HEK293 (cell line): ENCODE measurements at regions not wholly inside any gene's neighbourhood (a gene's known extent, or its start where the extent isn't known, plus 50 kb on each side); places are given as distances from the start of the nearest gene placed in this dataset.

ENCODE experiments used
- CTCF ChIA-PET: fragments of 350-600 bp; formaldehyde crosslinking; extraction: SDS; loops from one replicate; lab custom pipeline; 2021; ENCODE audit warnings: antibody characterized with exemption; lab: Yijun Ruan, JAX
- POLR2A ChIA-PET: fragments of 300-600 bp; formaldehyde crosslinking; extraction: SDS; loops from one replicate; lab custom pipeline; 2020; ENCODE audit warnings: antibody characterized with exemption, inconsistent platforms; lab: Yijun Ruan, JAX
- H3K27ac ChIP-seq: fragments of 200-500 bp; sonication (Bioruptor generic); 2 replicates; pipeline ENCODE4 v1.5.1; 2014; ENCODE audit warnings: low read depth, low read length, control low read depth, inconsistent platforms; ENCODE audit errors: extremely low read depth
- H3K36me3 ChIP-seq, 2 experiments: fragments of 200-500 bp in 1 of 2; sonication (Bioruptor generic) in 1 of 2; 1 replicate in 1 of 2; 2 replicates in 1 of 2; pipeline ENCODE4 v1.5.1; 2014 to 2017; ENCODE audit warnings: inconsistent platforms in 2 of 2, low read length in 2 of 2; ENCODE audit not compliant: control insufficient read depth in 2 of 2, insufficient read depth in 1 of 2
- H3K4me1 ChIP-seq: fragments of 200-500 bp; sonication (Bioruptor generic); 2 replicates; pipeline ENCODE4 v1.5.1; 2014; ENCODE audit warnings: mild to moderate bottlenecking, low read length, inconsistent platforms; ENCODE audit not compliant: control insufficient read depth, insufficient read depth
- H3K4me3 ChIP-seq: 2 replicates; pipeline ENCODE4 v1.5.1; 2011; ENCODE audit warnings: low read depth, mild to moderate bottlenecking, control low read depth, low read length, moderate library complexity
- H3K9me3 ChIP-seq: fragments of 200-500 bp; sonication (Bioruptor generic); 2 replicates; pipeline ENCODE4 v1.5.1; 2014; ENCODE audit warnings: low read depth, low read length, inconsistent platforms; ENCODE audit not compliant: control insufficient read depth, insufficient read depth
- HOXA7 ChIP-seq: sonication (generic); formaldehyde crosslinking; IDR thresholded peaks from 2 replicates; pipeline ENCODE4 v1.8.1; 2022; ENCODE audit warnings: missing genetic modification reagents, borderline replicate concordance
- HOXD13 ChIP-seq: sonication (generic); formaldehyde crosslinking; IDR thresholded peaks from 2 replicates; pipeline ENCODE4 v1.8.0; 2022; ENCODE audit warnings: missing genetic modification reagents, borderline replicate concordance
- MEIS1 ChIP-seq: sonication (generic); formaldehyde crosslinking; IDR thresholded peaks from 2 replicates; pipeline ENCODE4 v1.8.1; 2022; ENCODE audit warnings: missing genetic modification reagents, mild to moderate bottlenecking, borderline replicate concordance
- MYNN ChIP-seq: fragments of 450-650 bp; formaldehyde crosslinking; IDR thresholded peaks from 2 replicates; pipeline ENCODE4 v1.5.1; 2016; ENCODE audit warnings: missing biosample characterization, missing genetic modification characterization, borderline replicate concordance
- MZF1 ChIP-seq: fragments of 450-650 bp; formaldehyde crosslinking; IDR thresholded peaks from 2 replicates; pipeline ENCODE4 v1.5.1; 2017; ENCODE audit warnings: missing biosample characterization, missing genetic modification characterization, borderline replicate concordance
- SALL2 ChIP-seq: fragments of 450-650 bp; formaldehyde crosslinking; IDR thresholded peaks from 2 replicates; pipeline ENCODE4 v1.5.0; 2017; ENCODE audit warnings: missing biosample characterization, mild to moderate bottlenecking, missing genetic modification characterization, borderline replicate concordance
- ZBTB21 ChIP-seq: fragments of 450-650 bp; formaldehyde crosslinking; IDR thresholded peaks from 2 replicates; pipeline ENCODE4 v1.5.1; 2017; ENCODE audit warnings: missing biosample characterization, missing genetic modification characterization
- ZBTB48 ChIP-seq: fragments of 450-650 bp; formaldehyde crosslinking; IDR thresholded peaks from 2 replicates; pipeline ENCODE4 v1.5.1; 2016; ENCODE audit warnings: missing biosample characterization, missing genetic modification characterization
- ZFP41 ChIP-seq: fragments of 450-650 bp; formaldehyde crosslinking; IDR thresholded peaks from 2 replicates; pipeline ENCODE4 v1.5.1; 2016; ENCODE audit warnings: missing biosample characterization, missing genetic modification characterization, borderline replicate concordance
- ZFP69B ChIP-seq: fragments of 450-650 bp; formaldehyde crosslinking; IDR thresholded peaks from 2 replicates; pipeline ENCODE4 v1.5.1; 2016; ENCODE audit warnings: missing biosample characterization, missing genetic modification characterization
- ZNF133 ChIP-seq: fragments of 450-650 bp; formaldehyde crosslinking; IDR thresholded peaks from 2 replicates; pipeline ENCODE4 v1.5.1; 2016; ENCODE audit warnings: missing biosample characterization, missing genetic modification characterization
- ZNF140 ChIP-seq: fragments of 450-650 bp; formaldehyde crosslinking; IDR thresholded peaks from 2 replicates; pipeline ENCODE4 v1.5.1; 2016; ENCODE audit warnings: missing biosample characterization, missing genetic modification characterization
- ZNF223 ChIP-seq: fragments of 450-650 bp; formaldehyde crosslinking; IDR thresholded peaks from 2 replicates; pipeline ENCODE4 v1.5.1; 2016; ENCODE audit warnings: missing biosample characterization, missing genetic modification characterization
- ZNF24 ChIP-seq: fragments of 450-650 bp; formaldehyde crosslinking; IDR thresholded peaks from 2 replicates; pipeline ENCODE4 v1.5.1; 2016; ENCODE audit warnings: missing biosample characterization, missing genetic modification characterization
- ZNF311 ChIP-seq: fragments of 450-650 bp; formaldehyde crosslinking; IDR thresholded peaks from 2 replicates; pipeline ENCODE4 v1.5.1; 2017; ENCODE audit warnings: missing biosample characterization, missing genetic modification characterization, borderline replicate concordance
- ZNF362 ChIP-seq: fragments of 450-650 bp; formaldehyde crosslinking; IDR thresholded peaks from 2 replicates; pipeline ENCODE4 v1.5.1; 2016; ENCODE audit warnings: missing biosample characterization, missing genetic modification characterization
- ZNF416 ChIP-seq: fragments of 450-650 bp; formaldehyde crosslinking; IDR thresholded peaks from 2 replicates; pipeline ENCODE4 v1.5.1; 2016; ENCODE audit warnings: missing biosample characterization, missing genetic modification characterization
- ZNF423 ChIP-seq: fragments of 450-650 bp; formaldehyde crosslinking; IDR thresholded peaks from 2 replicates; pipeline ENCODE4 v1.5.1; 2016; ENCODE audit warnings: missing biosample characterization, missing genetic modification characterization
- ZNF433 ChIP-seq: fragments of 450-650 bp; formaldehyde crosslinking; IDR thresholded peaks from 2 replicates; pipeline ENCODE4 v1.5.1; 2016; ENCODE audit warnings: missing biosample characterization, missing genetic modification characterization, low read depth
- ZNF529 ChIP-seq: fragments of 450-650 bp; formaldehyde crosslinking; IDR thresholded peaks from 2 replicates; pipeline ENCODE4 v1.5.1; 2017; ENCODE audit warnings: missing genetic modification characterization, missing biosample characterization; ENCODE audit not compliant: insufficient replicate concordance
- ZNF530 ChIP-seq: fragments of 450-650 bp; formaldehyde crosslinking; IDR thresholded peaks from 2 replicates; pipeline ENCODE4 v1.5.1; 2016; ENCODE audit warnings: low read depth, missing biosample characterization, missing genetic modification characterization
- ZNF621 ChIP-seq: fragments of 450-650 bp; formaldehyde crosslinking; IDR thresholded peaks from 2 replicates; pipeline ENCODE4 v1.5.1; 2017; ENCODE audit warnings: missing biosample characterization, missing genetic modification characterization
- ZNF639 ChIP-seq: fragments of 450-650 bp; formaldehyde crosslinking; IDR thresholded peaks from 2 replicates; pipeline ENCODE4 v1.5.1; 2016; ENCODE audit warnings: missing biosample characterization, missing genetic modification characterization
- ZNF654 ChIP-seq: fragments of 450-650 bp; formaldehyde crosslinking; IDR thresholded peaks from 2 replicates; pipeline ENCODE4 v1.5.1; 2016; ENCODE audit warnings: low read depth, missing biosample characterization, missing genetic modification characterization
- ZNF660 ChIP-seq: fragments of 450-650 bp; IDR thresholded peaks from 2 replicates; pipeline ENCODE4 v1.5.1; 2018; ENCODE audit warnings: missing biosample characterization, mild to moderate bottlenecking, missing genetic modification characterization
- ZNF664 ChIP-seq: fragments of 450-650 bp; formaldehyde crosslinking; IDR thresholded peaks from 2 replicates; pipeline ENCODE4 v1.5.1; 2016; ENCODE audit warnings: missing biosample characterization, missing genetic modification characterization
- ZNF777 ChIP-seq: fragments of 450-650 bp; formaldehyde crosslinking; IDR thresholded peaks from 2 replicates; pipeline ENCODE4 v1.5.1; 2017; ENCODE audit warnings: missing biosample characterization, missing genetic modification characterization, borderline replicate concordance
- TF ChIP-seq, protein P1 (sequence below): fragments of 450-650 bp; formaldehyde crosslinking; IDR thresholded peaks from 2 replicates; pipeline ENCODE4 v1.5.1; 2016; ENCODE audit warnings: missing biosample characterization, missing genetic modification characterization
- TF ChIP-seq, protein P2 (sequence below): fragments of 450-650 bp; formaldehyde crosslinking; IDR thresholded peaks from 2 replicates; pipeline ENCODE4 v1.5.1; 2016; ENCODE audit warnings: missing biosample characterization, missing genetic modification characterization

DNA sequence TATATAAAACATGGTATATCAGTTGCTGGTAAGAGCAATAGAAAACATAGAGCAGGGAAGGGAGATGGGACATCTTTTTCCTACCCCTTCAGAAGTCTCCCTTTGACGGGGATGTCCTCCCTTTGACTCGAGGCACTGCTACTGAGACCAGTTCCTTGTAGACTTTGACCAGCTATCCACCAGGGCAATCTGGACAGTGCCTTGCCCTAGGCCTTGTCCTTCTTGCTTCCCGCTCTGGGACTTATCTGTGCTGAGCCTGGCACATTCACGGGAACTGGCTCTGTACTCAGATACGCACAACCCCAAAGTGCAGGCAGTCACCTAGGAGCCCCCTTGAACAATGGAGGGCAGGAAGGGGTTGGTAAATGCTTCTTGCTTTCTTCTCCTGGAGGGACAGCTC, 116.6 kb upstream of the ANKH start:
- TF ChIP-seq ZNF223 (tag by site-specific recombination) (no peak), ZNF654 (no peak), ZNF530 (tag by site-specific recombination) (no peak), ZNF140 (no peak), ZNF660 (tag by site-specific recombination) (no peak), ZNF423 (tag by site-specific recombination) (no peak), ZNF416 (tag by site-specific recombination) (no peak), SALL2 (tag by site-specific recombination) (no peak)
- TF ChIP-seq, protein P1, sequence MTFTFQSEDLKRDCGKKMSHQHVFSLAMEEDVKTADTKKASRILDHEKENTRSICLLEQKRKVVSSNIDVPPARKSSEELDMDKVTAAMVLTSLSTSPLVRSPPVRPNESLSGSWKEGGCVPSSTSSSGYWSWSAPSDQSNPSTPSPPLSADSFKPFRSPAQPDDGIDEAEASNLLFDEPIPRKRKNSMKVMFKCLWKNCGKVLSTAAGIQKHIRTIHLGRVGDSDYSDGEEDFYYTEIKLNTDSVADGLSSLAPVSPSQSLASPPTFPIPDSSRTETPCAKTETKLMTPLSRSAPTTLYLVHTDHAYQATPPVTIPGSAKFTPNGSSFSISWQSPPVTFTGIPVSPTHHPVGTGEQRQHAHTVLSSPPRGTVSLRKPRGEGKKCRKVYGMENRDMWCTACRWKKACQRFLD: no peak
- TF ChIP-seq, protein P2, sequence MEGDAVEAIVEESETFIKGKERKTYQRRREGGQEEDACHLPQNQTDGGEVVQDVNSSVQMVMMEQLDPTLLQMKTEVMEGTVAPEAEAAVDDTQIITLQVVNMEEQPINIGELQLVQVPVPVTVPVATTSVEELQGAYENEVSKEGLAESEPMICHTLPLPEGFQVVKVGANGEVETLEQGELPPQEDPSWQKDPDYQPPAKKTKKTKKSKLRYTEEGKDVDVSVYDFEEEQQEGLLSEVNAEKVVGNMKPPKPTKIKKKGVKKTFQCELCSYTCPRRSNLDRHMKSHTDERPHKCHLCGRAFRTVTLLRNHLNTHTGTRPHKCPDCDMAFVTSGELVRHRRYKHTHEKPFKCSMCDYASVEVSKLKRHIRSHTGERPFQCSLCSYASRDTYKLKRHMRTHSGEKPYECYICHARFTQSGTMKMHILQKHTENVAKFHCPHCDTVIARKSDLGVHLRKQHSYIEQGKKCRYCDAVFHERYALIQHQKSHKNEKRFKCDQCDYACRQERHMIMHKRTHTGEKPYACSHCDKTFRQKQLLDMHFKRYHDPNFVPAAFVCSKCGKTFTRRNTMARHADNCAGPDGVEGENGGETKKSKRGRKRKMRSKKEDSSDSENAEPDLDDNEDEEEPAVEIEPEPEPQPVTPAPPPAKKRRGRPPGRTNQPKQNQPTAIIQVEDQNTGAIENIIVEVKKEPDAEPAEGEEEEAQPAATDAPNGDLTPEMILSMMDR: no peak
- ChIA-PET POLR2A (no interaction called here), CTCF (interaction anchor here (0.6 to 0.7 kb wide), 2 partner anchors 14 to 143 kb away, joined by 3 to 4 read pairs; no protein-coding TSS in a partner anchor)
- Histone ChIP-seq H3K4me3 (no peak overlapping the region), H3K36me3 (no peaks in the 10 kb centered on the region), H3K4me1 (no peaks in the 10 kb centered on the region), H3K9me3 (no peaks in the 10 kb centered on the region), H3K27ac (no peak overlapping the region)

DNA sequence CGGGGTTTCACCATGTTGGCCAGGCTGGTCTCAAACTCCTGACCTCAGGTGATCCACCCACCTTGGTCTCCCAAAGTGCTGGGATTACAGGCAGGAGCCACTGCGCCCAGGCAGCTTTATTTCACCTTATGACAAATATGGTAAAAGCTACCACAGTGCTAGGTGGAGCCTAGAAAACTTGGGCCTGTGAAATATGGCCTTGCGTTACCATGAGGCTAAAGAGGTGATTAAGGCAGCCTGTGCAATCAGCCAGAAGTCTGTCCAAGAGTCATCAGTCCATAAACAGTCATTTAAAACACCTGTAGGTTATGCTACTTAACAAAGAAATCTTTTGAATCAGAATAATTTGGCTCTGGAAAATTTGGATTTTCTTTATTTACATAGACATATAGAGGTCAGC, 114.8 kb upstream of the ANKH start:
- no peaks in the 10 kb centered on the region for H3K36me3 ChIP-seq
- no peak for TF ChIP-seq ZNF24 (tag by site-specific recombination)
- no peak for TF ChIP-seq ZFP69B (tag by site-specific recombination)
- TF ChIP-seq ZNF777: no peak
- TF ChIP-seq MZF1 (tag by site-specific recombination): no peak
- no peak for TF ChIP-seq ZNF664 (tag by site-specific recombination)
- no peak for TF ChIP-seq ZNF639 (tag by site-specific recombination)
- TF ChIP-seq MYNN: no peak
- TF ChIP-seq, all 188 proteins: peak for 0
- H3K4me1 ChIP-seq: no peaks in the 10 kb centered on the region
- ChIA-PET POLR2A (no interaction called here), CTCF (interaction anchor here (1.1 to 2.4 kb wide), 3 partner anchors 17 to 259 kb away, joined by 3 to 11 read pairs (median 4); no protein-coding TSS in a partner anchor)
- H3K4me3 ChIP-seq: no peak overlapping the region
- H3K27ac ChIP-seq: no peak overlapping the region
- no peaks in the 10 kb centered on the region for H3K9me3 ChIP-seq

GRCh38 chr5:14983666-14984441, 112.3 kb upstream of the ANKH start:
- POLR2A ChIA-PET: no interaction called here
- no peak for TF ChIP-seq ZNF133
- TF ChIP-seq HOXD13: no peak
- TF ChIP-seq ZNF311: no peak
- TF ChIP-seq ZBTB21: no peak
- no peak for TF ChIP-seq HOXA7 (CRISPR knock-in tag)
- TF ChIP-seq ZNF433 (tag by site-specific recombination): no peak
- no peak for TF ChIP-seq ZBTB48 (tag by site-specific recombination)
- no peak for TF ChIP-seq ZFP41 (tag by site-specific recombination)
- no peak for TF ChIP-seq MEIS1
- TF ChIP-seq ZNF362 (tag by site-specific recombination): no peak
- no peak for TF ChIP-seq ZNF529 (tag by site-specific recombination)
- TF ChIP-seq ZNF621 (tag by site-specific recombination): no peak

More at GRCh38 chr5:14983666-14984441, 112.3 kb upstream of the ANKH start:
- H3K4me3 ChIP-seq: no peak overlapping the region
- no peaks in the 10 kb centered on the region for H3K9me3 ChIP-seq
- CTCF ChIA-PET: interaction anchor here (0.6 to 2.4 kb wide), 4 partner anchors 13 to 1505 kb away, joined by 3 to 11 read pairs (median 3); no protein-coding TSS in a partner anchor
- no peaks in the 10 kb centered on the region for H3K4me1 ChIP-seq
- H3K27ac ChIP-seq: no peak overlapping the region
- no peaks in the 10 kb centered on the region for H3K36me3 ChIP-seq
